ENCODE measurements at regions not wholly inside any gene's neighbourhood (a gene's known extent, or its start where the extent isn't known, plus 50 kb on each side); places are given as distances from the start of the nearest gene placed in this dataset.

DNA sequence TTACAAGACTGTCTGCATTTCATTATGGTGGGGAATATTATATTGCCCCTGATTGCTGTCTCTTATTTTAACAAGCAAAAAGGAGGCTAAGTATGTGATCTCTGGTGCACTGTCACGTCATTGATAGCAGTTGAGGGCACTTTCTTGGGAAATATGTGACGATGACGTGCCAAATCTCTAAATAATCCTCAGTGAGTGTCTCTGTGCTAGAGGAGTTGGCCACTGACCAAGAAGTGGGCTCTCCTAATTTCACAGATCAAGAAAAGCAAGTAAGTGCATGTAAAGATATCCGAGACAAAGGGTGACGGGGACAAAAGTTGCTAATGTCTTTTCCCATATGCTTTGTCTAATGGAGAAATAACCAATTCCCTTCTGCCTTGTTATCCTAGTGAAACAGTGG, 487.4 kb upstream of the TENM3 start:
- Histone ChIP-seq H3K27me3 (replicated peaks; ENCODE audit: insufficient read depth, low read depth, low read length, poor library complexity) (peaks cover 74% of the 10 kb centered on the region), H3K36me3 (ENCODE audit: insufficient read depth, low read length, poor library complexity, severe bottlenecking) (no peaks in the 10 kb centered on the region), H3K4me1 (ENCODE audit: insufficient read depth, low read length, poor library complexity, severe bottlenecking) (no peaks in the 10 kb centered on the region), H3K9me3 (ENCODE audit: low read depth, low read length, poor library complexity, severe bottlenecking) (no peaks in the 10 kb centered on the region), H3K27ac (ENCODE audit: low read depth, low read length, poor library complexity, severe bottlenecking) (no peak overlapping the region), H3K4me3 (ENCODE audit: low read depth, low read length, poor library complexity, severe bottlenecking) (no peak overlapping the region)
- no TSS peak for BruUV-seq (replicated peaks)
- DNase-seq (ENCODE audit: low spot score): no peak
- POLR2A ChIA-PET (ENCODE audit: low non-redundant PET): no interaction called here
- intact Hi-C loops (cut with micrococcal nuclease; ENCODE audit: unreplicated experiment): no loop called here
- TF ChIP-seq CTCF (conservative IDR thresholded peaks at IDR 0.05; ENCODE audit: low read depth, low read length): no peak
- CTCF ChIA-PET: no interaction called here

- TF ChIP-seq CTCF (conservative IDR thresholded peaks at IDR 0.05; ENCODE audit: low read depth, low read length) (no peak), EZH2 (IDR thresholded peaks at IDR 0.05; ENCODE audit: borderline replicate concordance, low read depth, low read length, poor library complexity, severe bottlenecking) (no peak)
- CTCF ChIA-PET: no interaction called here
- Histone ChIP-seq H3K4me3 (ENCODE audit: low read depth, low read length, poor library complexity, severe bottlenecking) (no peak overlapping the region), H3K4me1 (ENCODE audit: insufficient read depth, low read length, poor library complexity, severe bottlenecking) (no peaks in the 10 kb centered on the region), H3K27me3 (replicated peaks; ENCODE audit: insufficient read depth, low read depth, low read length, poor library complexity) (peaks cover 72% of the 10 kb centered on the region), H3K9me3 (ENCODE audit: low read depth, low read length, poor library complexity, severe bottlenecking) (no peaks in the 10 kb centered on the region), H3K36me3 (ENCODE audit: insufficient read depth, low read length, poor library complexity, severe bottlenecking) (no peaks in the 10 kb centered on the region), H3K27ac (ENCODE audit: low read depth, low read length, poor library complexity, severe bottlenecking) (no peak overlapping the region)
- intact Hi-C loops (cut with micrococcal nuclease; ENCODE audit: unreplicated experiment): no loop called here
- DNase-seq (ENCODE audit: low spot score): no peak
- no TSS peak for BruUV-seq (replicated peaks)
- POLR2A ChIA-PET (ENCODE audit: low non-redundant PET): no interaction called here
Measured at GRCh38 chr4:181756451-181757095, 486.6 kb upstream of the TENM3 start.

- H3K9me3 ChIP-seq (ENCODE audit: low read depth, low read length, poor library complexity, severe bottlenecking): no peaks in the 10 kb centered on the region
- DNase-seq (ENCODE audit: low spot score): no peak
- peaks cover 68% of the 10 kb centered on the region for H3K27me3 ChIP-seq (replicated peaks; ENCODE audit: insufficient read depth, low read depth, low read length, poor library complexity)
- ChIA-PET CTCF (no interaction called here), POLR2A (ENCODE audit: low non-redundant PET) (no interaction called here)
- no peaks in the 10 kb centered on the region for H3K36me3 ChIP-seq (ENCODE audit: insufficient read depth, low read length, poor library complexity, severe bottlenecking)
- no peak for TF ChIP-seq EZH2 (IDR thresholded peaks at IDR 0.05; ENCODE audit: borderline replicate concordance, low read depth, low read length, poor library complexity, severe bottlenecking)
- no peak for TF ChIP-seq CTCF (conservative IDR thresholded peaks at IDR 0.05; ENCODE audit: low read depth, low read length)
- no peak overlapping the region for H3K4me3 ChIP-seq (ENCODE audit: low read depth, low read length, poor library complexity, severe bottlenecking)
- no peaks in the 10 kb centered on the region for H3K4me1 ChIP-seq (ENCODE audit: insufficient read depth, low read length, poor library complexity, severe bottlenecking)
- no TSS peak for BruUV-seq (replicated peaks)
- intact Hi-C loops (cut with micrococcal nuclease; ENCODE audit: unreplicated experiment): no loop called here
- no peak overlapping the region for H3K27ac ChIP-seq (ENCODE audit: low read depth, low read length, poor library complexity, severe bottlenecking)
Measured at GRCh38 chr4:181757098-181757497, 486.1 kb upstream of the TENM3 start.
